Astrocyte (in vitro differentiated cells and primary cell): ENCODE measurements at regions not wholly inside any gene's neighbourhood (a gene's known extent, or its start where the extent isn't known, plus 50 kb on each side); places are given as distances from the start of the nearest gene placed in this dataset.
"Not testable (repeated sequence)": the region's sequence is repeated elsewhere in the genome, so short reads cannot be mapped to it uniquely, and the experiment has no call there.

Experiments
- DNase-seq: peaks from one replicate; pipeline ENCODE4 v3.0.0-alpha.2; 2010; ENCODE audit warnings: low read depth
- FAIRE-seq: peaks from 2 replicates; lab custom pipeline; 2011; peaks lifted over from hg19 to GRCh38; lab: Jason Lieb, UNC
- H2AFZ ChIP-seq: 2 replicates; pipeline ENCODE4 v1.6.0; 2012; ENCODE audit warnings: low read depth, low read length, inconsistent platforms
- H3K27ac ChIP-seq: 2 replicates; pipeline ENCODE4 v1.5.1; 2011; ENCODE audit warnings: low read depth, low read length, inconsistent platforms
- H3K27me3 ChIP-seq: 2 replicates; pipeline ENCODE4 v1.6.0; 2011; ENCODE audit warnings: low read length, inconsistent platforms; ENCODE audit not compliant: insufficient read depth
- H3K36me3 ChIP-seq: 2 replicates; pipeline ENCODE4 v1.5.1; 2011; ENCODE audit warnings: low read length, inconsistent platforms; ENCODE audit not compliant: insufficient read depth
- H3K4me1 ChIP-seq: 2 replicates; pipeline ENCODE4 v1.5.1; 2011; ENCODE audit warnings: low read length, inconsistent platforms; ENCODE audit not compliant: insufficient read depth
- H3K4me2 ChIP-seq: 2 replicates; pipeline ENCODE4 v1.6.0; 2012; ENCODE audit warnings: low read length, inconsistent platforms
- H3K4me3 ChIP-seq: 2 replicates; pipeline ENCODE4 v1.5.1; 2011; ENCODE audit warnings: low read depth, mild to moderate bottlenecking, low read length, inconsistent platforms; ENCODE audit not compliant: insufficient read depth
- H3K79me2 ChIP-seq: 2 replicates; pipeline ENCODE4 v1.6.0; 2012; ENCODE audit warnings: mild to moderate bottlenecking, low read length, inconsistent platforms; ENCODE audit not compliant: insufficient read depth
- H3K9ac ChIP-seq: 2 replicates; pipeline ENCODE4 v1.6.0; 2012; ENCODE audit warnings: mild to moderate bottlenecking, low read length, inconsistent platforms
- H3K9me3 ChIP-seq: 2 replicates; pipeline ENCODE4 v1.5.1; 2012; ENCODE audit warnings: low read depth, mild to moderate bottlenecking, low read length, inconsistent platforms; ENCODE audit not compliant: insufficient read depth
- H4K20me1 ChIP-seq: 2 replicates; pipeline ENCODE4 v1.6.0; 2012; ENCODE audit warnings: low read length, inconsistent platforms; ENCODE audit not compliant: insufficient read depth
- H3K27ac Mint-ChIP-seq: one replicate; pipeline ENCODE4 v1.8.0; 2021; ENCODE audit warnings: mild to moderate bottlenecking, mixed read lengths; ENCODE audit not compliant: unreplicated experiment
- H3K27me3 Mint-ChIP-seq: one replicate; pipeline ENCODE4 v1.8.0; 2021; ENCODE audit warnings: low read depth, mixed read lengths; ENCODE audit not compliant: unreplicated experiment
- H3K36me3 Mint-ChIP-seq: one replicate; pipeline ENCODE4 v1.8.0; 2021; ENCODE audit warnings: low read depth, mixed read lengths; ENCODE audit not compliant: unreplicated experiment
- H3K4me1 Mint-ChIP-seq: one replicate; pipeline ENCODE4 v1.8.0; 2021; ENCODE audit warnings: low read depth, mixed read lengths; ENCODE audit not compliant: unreplicated experiment
- H3K4me3 Mint-ChIP-seq: one replicate; pipeline ENCODE4 v1.8.0; 2021; ENCODE audit warnings: mild to moderate bottlenecking, moderate library complexity, mixed read lengths; ENCODE audit not compliant: unreplicated experiment
- H3K9me3 Mint-ChIP-seq: one replicate; pipeline ENCODE4 v1.8.0; 2021; ENCODE audit warnings: mild to moderate bottlenecking, mixed read lengths; ENCODE audit not compliant: unreplicated experiment
- CTCF ChIP-seq: IDR thresholded peaks from 2 replicates; pipeline ENCODE4 v1.5.1; 2011; ENCODE audit warnings: low read depth, mild to moderate bottlenecking, inconsistent platforms, low read length, moderate library complexity; ENCODE audit not compliant: insufficient read depth
- EZH2 ChIP-seq: IDR thresholded peaks from 2 replicates; pipeline ENCODE4 v1.6.1; 2012; ENCODE audit warnings: mild to moderate bottlenecking, low read length, inconsistent platforms; ENCODE audit not compliant: insufficient read depth

- H3K4me3 ChIP-seq: no peak overlapping the region
- H3K9me3 ChIP-seq: no peaks in the 10 kb centered on the region
These were observed 220.6 kb downstream of the CDRT15L2 start for GRCh38 chr17:20800146-20800545.

GRCh38 chr17:20805751-20806150, 226.2 kb downstream of the CDRT15L2 start:
- Histone ChIP-seq H4K20me1 (no peaks in the 10 kb centered on the region), H3K4me1 (no peaks in the 10 kb centered on the region), H3K36me3 (no peaks in the 10 kb centered on the region), H3K4me3 (no peak overlapping the region), H3K27me3 (no peaks in the 10 kb centered on the region), H3K79me2 (no peaks in the 10 kb centered on the region), H3K9me3 (no peaks in the 10 kb centered on the region), H3K4me2 (no peak overlapping the region), H2AFZ (no peak overlapping the region), H3K9ac (no peak overlapping the region), H3K27ac (no peak overlapping the region)
- Mint-ChIP-seq H3K27ac (no peak overlapping the region), H3K27me3 (no peaks in the 10 kb centered on the region), H3K4me3 (no peak overlapping the region), H3K36me3 (no peaks in the 10 kb centered on the region), H3K9me3 (peaks cover 5% of the 10 kb centered on the region), H3K4me1 (no peaks in the 10 kb centered on the region)
- DNase-seq (no peak), FAIRE-seq (no peak)
- TF ChIP-seq EZH2 (no peak), CTCF (no peak)

More at GRCh38 chr17:20800146-20800545, 220.6 kb downstream of the CDRT15L2 start:
- no peak overlapping the region for H3K9ac ChIP-seq
- TF ChIP-seq CTCF (no peak), EZH2 (no peak)
- Mint-ChIP-seq H3K4me3 (no peak overlapping the region), H3K27me3 (no peaks in the 10 kb centered on the region), H3K27ac (no peak overlapping the region), H3K9me3 (no peaks in the 10 kb centered on the region), H3K4me1 (no peaks in the 10 kb centered on the region), H3K36me3 (no peaks in the 10 kb centered on the region)
- no peaks in the 10 kb centered on the region for H3K36me3 ChIP-seq
- no peaks in the 10 kb centered on the region for H3K27me3 ChIP-seq
- DNase-seq (no peak), FAIRE-seq (no peak)
- H4K20me1 ChIP-seq: no peaks in the 10 kb centered on the region
- H3K4me1 ChIP-seq: no peaks in the 10 kb centered on the region
- no peaks in the 10 kb centered on the region for H3K79me2 ChIP-seq
- H3K4me2 ChIP-seq: no peak overlapping the region
- H3K27ac ChIP-seq: no peak overlapping the region
- no peak overlapping the region for H2AFZ ChIP-seq

GRCh38 chr17:20807566-20807965, 228.0 kb downstream of the CDRT15L2 start:
- not testable (repeated sequence) for H3K27ac ChIP-seq, H3K4me1 ChIP-seq, H3K4me3 ChIP-seq, H3K27ac Mint-ChIP-seq, FAIRE-seq, H3K36me3 Mint-ChIP-seq, H3K9me3 Mint-ChIP-seq, H4K20me1 ChIP-seq, H3K36me3 ChIP-seq, H3K27me3 Mint-ChIP-seq, H3K9ac ChIP-seq, H3K4me3 Mint-ChIP-seq, H3K79me2 ChIP-seq, H3K9me3 ChIP-seq, H3K27me3 ChIP-seq, DNase-seq, H3K4me1 Mint-ChIP-seq, H3K4me2 ChIP-seq, H2AFZ ChIP-seq

- H3K27me3 ChIP-seq, H3K9me3 ChIP-seq, H3K4me2 ChIP-seq, H4K20me1 ChIP-seq, H3K36me3 Mint-ChIP-seq, H2AFZ ChIP-seq, H3K79me2 ChIP-seq, H3K36me3 ChIP-seq, H3K9ac ChIP-seq, H3K9me3 Mint-ChIP-seq, H3K27ac ChIP-seq, H3K27me3 Mint-ChIP-seq, H3K4me3 ChIP-seq, H3K4me1 Mint-ChIP-seq, H3K27ac Mint-ChIP-seq, H3K4me1 ChIP-seq, DNase-seq, H3K4me3 Mint-ChIP-seq: not testable (repeated sequence)
- FAIRE-seq: peak; percentile 65
These were observed 227.4 kb downstream of the USP22 start for GRCh38 chr17:20815410-20815809.
